HG02981 (cell line): ENCODE measurements at regions not wholly inside any gene's neighbourhood (a gene's known extent, or its start where the extent isn't known, plus 50 kb on each side); places are given as distances from the start of the nearest gene placed in this dataset.

Experiments
- ATAC-seq: cut with Tn5 transposase; IDR thresholded peaks from one replicate; pipeline ENCODE4 v1.9.1; 2021; ENCODE audit warnings: mild to moderate bottlenecking, moderate library complexity; ENCODE audit not compliant: unreplicated experiment

DNA sequence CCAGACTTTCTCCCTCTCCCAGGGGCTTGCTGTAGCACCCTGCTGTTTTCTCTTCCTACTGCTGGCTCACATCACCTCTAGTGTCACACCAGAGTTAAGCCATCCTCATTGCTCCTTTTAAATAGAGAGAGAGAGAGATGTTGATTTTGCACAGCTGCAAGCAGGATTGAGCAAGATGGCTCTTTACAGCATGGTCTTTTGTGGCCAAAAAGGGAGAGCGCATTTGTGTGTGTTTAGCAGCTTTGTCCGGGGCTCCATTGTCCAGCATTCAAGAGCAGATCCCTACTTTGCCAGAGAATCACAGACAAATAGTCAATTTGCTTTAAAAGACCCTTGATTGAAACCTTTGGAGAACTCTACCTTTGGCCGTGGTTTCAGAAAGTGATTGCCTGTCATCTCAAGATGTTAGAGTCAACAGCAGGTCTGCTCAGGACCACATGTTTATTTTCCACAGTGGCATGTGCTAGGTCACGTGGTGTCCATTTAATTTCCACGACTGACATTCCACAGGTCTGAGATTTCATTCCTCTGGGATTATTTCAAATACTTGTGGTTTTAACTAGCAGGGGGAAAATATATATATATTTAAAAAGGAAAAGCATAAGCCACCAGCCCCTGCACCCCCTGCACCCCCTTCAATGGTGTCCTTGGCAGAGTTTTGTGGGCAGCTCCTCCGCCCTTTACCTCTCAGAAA, 359.9 kb upstream of the SLC14A2 start:
- no peak for ATAC-seq

DNA sequence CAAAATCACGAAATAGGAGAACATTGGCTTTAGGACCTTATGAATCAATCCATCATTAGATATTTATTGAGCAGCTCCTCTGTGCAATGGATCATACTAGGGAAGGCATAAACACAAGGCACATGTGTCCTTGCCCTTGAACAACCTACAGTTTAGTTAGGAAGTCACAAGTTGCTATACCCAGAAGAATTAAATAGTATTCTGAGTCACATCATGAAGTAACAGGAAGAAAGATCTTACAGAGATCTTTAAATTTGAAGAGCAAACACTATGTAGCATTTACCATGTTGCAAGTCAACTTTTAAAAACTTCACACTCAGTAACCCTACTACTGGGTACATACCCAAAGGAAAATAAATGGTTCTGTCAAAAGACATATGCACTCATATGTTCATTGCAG, 355.2 kb upstream of the SLC14A2 start:
- no peak for ATAC-seq

DNA sequence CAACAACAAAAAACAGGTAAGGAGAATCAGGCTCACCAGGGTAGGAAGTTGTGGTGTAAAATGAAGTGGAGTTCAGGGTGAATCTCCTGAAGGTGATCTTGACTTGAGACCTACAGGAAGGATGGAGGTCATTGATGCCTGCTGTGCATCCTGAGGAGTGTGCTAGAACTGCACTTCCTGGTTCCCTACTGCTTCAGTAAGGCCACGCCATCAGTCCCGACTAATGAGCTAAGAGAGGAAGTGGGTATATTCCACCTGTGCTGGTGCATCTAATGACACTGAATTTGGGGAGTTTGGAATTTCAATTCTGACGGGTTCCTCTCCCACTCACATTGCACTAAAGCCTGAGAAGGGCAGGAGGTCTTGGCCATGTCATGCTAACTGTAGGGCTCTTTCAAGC, 349.3 kb upstream of the SLC14A2 start:
- no peak for ATAC-seq

GRCh38 chr18:45267622-45268021, 347.7 kb upstream of the SLC14A2 start:
- no peak for ATAC-seq

GRCh38 chr18:45268583-45268982, 346.7 kb upstream of the SLC14A2 start:
- ATAC-seq: no peak

DNA sequence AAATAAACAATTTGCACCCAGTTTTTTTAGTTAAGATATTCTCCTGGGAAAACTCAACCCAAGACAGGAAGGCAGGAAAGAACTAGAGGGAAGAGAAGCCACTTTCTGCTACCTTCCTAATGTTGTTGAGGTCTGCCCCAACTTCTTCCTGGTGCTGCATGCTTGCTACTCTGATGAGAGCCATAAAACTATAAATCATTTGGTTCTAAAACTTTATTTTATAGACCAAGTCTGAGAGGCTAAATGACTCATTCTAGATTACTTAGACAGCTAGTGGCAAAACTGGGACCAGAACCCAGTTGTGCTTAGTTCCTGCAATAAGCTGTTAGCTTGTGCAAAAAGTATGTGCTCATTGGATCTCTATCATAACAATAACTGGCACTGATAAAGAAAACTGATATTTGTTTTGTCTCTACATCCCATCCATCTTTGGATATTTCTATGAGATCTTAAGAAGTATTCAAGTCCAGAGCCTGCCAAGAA, 344.9 kb upstream of the SLC14A2 start:
- no peak for ATAC-seq

- ATAC-seq: no peak
Measured at GRCh38 chr18:45274026-45274425, 341.2 kb upstream of the SLC14A2 start.

- ATAC-seq: no peak
Measured at GRCh38 chr18:45275367-45276113, 339.7 kb upstream of the SLC14A2 start.

GRCh38 chr18:45276878-45277277, 338.4 kb upstream of the SLC14A2 start:
- ATAC-seq: no peak

GRCh38 chr18:45277908-45278307, 337.4 kb upstream of the SLC14A2 start:
- ATAC-seq: no peak

DNA sequence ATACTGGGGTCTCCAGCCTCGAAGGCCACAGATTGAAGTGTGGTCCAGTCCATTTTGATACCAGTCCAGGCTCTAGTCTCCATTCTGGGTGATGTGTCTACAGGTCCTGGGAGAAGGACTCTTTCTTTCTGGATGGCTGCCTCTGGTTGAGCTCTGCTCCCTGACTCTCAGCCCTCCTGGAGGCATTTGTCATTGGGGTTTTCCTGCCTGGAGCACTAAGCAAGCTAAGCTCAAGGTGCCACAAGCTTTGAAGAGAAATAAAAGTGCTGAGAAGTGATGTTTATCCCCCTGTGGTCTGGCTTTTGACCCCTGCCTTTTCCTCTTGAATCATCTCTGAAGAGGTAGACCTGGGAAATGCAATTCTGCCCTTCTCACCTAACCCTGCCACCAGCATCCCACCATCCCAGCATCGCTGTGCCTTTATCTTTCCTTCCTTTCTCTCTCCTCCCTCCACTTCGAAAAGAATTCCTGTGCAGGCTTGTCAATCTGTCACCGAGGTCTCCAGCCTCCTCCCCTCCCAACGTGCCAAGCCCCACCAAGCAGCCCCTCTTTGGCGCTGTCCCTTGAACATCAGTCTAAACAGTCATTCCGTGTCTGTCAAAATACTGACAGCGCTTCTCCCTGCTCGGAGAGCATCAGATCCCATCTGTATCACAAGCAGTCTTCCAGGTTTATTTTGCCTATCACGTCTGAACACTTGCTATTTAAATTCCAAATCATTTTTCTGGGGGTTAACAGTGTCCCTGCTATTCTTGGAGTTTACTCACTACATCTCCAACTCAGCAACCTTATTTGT, 334.6 kb upstream of the SLC14A2 start:
- ATAC-seq: no peak

GRCh38 chr18:45282101-45282812, 333.0 kb upstream of the SLC14A2 start:
- no peak for ATAC-seq

GRCh38 chr18:45284174-45284573, 331.1 kb upstream of the SLC14A2 start:
- no peak for ATAC-seq

- no peak for ATAC-seq
Measured at GRCh38 chr18:45284851-45285250, 330.4 kb upstream of the SLC14A2 start.

- ATAC-seq: no peak
Measured at GRCh38 chr18:45285251-45285650, 330.0 kb upstream of the SLC14A2 start.

GRCh38 chr18:45286431-45286830, 328.8 kb upstream of the SLC14A2 start:
- ATAC-seq: no peak

DNA sequence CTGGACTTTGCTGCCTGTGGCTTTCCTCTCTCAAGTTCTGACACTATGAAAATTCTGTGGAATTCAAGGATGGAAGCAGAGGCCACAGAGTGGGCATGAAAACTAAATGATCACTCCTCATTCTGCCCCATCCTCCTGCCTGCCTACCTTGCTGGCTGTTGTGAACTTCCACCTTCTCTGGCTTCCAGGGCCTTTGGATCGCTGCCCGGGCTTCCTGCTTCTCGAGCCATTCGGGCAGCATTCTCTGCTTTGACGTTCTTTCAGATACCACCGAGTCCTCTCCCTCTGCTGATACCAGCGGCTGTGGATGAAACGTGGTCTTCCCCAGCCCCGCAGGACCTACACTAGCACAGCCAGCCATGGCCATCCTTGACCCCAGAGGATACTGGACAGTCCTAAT, 327.7 kb upstream of the SLC14A2 start:
- ATAC-seq: no peak

DNA sequence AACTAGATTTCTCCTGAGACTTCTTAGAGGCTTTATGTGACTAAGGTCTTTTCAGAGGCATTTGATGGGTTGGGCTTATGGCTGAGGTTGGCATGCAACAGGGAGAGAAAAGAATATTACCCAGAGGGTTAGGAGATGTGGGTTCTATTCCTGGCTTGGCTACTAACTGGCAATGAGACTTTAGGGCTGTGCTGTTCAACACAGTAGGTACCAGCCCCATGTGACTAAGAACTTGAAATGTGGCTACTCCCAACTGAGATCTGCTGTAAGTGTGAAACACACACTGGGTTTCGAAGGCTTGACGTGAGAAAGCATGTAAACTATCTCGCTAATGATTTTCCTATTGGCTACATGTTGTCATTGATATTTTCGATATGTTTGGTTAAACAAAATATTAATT, 324.9 kb upstream of the SLC14A2 start:
- ATAC-seq: no peak

GRCh38 chr18:45291621-45292615, 323.4 kb upstream of the SLC14A2 start:
- ATAC-seq: no peak

DNA sequence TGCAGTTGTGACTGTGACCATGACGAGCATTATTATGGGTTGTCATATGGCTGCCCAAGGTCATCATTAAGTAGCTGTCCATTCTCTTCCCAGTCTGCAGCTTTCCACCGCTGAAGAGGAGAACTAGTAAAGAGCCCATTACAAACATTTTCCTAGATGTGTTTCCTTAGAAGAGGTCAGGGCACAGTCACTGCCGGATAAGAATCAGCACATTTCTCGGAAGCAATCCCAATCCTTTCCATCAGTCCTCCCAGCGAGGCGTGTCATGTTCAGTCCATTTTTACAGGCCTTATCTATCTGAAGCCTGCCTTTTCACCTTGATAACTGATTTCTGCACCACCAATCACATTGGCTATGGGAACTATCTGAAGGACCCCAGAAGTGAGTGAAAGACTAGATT, 319.9 kb upstream of the SLC14A2 start:
- no peak for ATAC-seq
